ENCODE measurements at regions not wholly inside any gene's neighbourhood (a gene's known extent, or its start where the extent isn't known, plus 50 kb on each side); places are given as distances from the start of the nearest gene placed in this dataset.

GRCh38 chr13:75938811-75939560 is 302.9 kb downstream of the LMO7 start:
- Histone ChIP-seq H3K9ac (ENCODE audit: low read length) (no peak overlapping the region), H4K91ac (ENCODE audit: low read depth, low read length) (no peak overlapping the region), H3K27me3 (ENCODE audit: insufficient read depth, low read length) (no peaks in the 10 kb centered on the region), H3K14ac (ENCODE audit: low read length) (no peak overlapping the region), H3K18ac (ENCODE audit: low read length) (no peak overlapping the region), H3K79me1 (ENCODE audit: low read length) (no peaks in the 10 kb centered on the region), H2AFZ (ENCODE audit: insufficient read depth, low read length, poor library complexity) (no peak overlapping the region), H2BK120ac (ENCODE audit: insufficient read depth, low read length, poor library complexity) (no peak overlapping the region), H2BK5ac (ENCODE audit: low read depth, low read length, poor library complexity) (no peak overlapping the region), H2BK12ac (ENCODE audit: low read length) (no peak overlapping the region), H3K4me3 (ENCODE audit: low read depth, low read length) (no peak overlapping the region), H3K36me3 (ENCODE audit: control insufficient read depth in 1 of 2, insufficient read depth in 2 of 2, low read length in 2 of 2) (no peaks in the 10 kb centered on the region), H3K4me1 (ENCODE audit: control insufficient read depth in 1 of 2, insufficient read depth in 2 of 2, low read length in 2 of 2) (peaks cover 0 to 2% of the 10 kb centered on the region in 2 experiments), H4K12ac (ENCODE audit: low read depth, low read length) (no peak overlapping the region), H3K9me3 (ENCODE audit: insufficient read depth, low read depth, low read length) (no peaks in the 10 kb centered on the region), H3K27ac (ENCODE audit: low read depth, low read length) (no peak overlapping the region), H3K4ac (ENCODE audit: low read depth, low read length) (no peak overlapping the region), H2AK5ac (ENCODE audit: low read length) (no peak overlapping the region), H3K23ac (ENCODE audit: low read length) (no peak overlapping the region), H3K79me2 (ENCODE audit: control insufficient read depth, insufficient read depth, low read length, poor library complexity) (no peaks in the 10 kb centered on the region), H4K8ac (ENCODE audit: low read depth, low read length) (no peak overlapping the region), H3K4me2 (ENCODE audit: low read length) (no peak overlapping the region)
- DNase-seq: no peak
- no CpG with 5 or more reads among the region's 2 CpGs for WGBS (ENCODE audit: extremely low coverage, insufficient coverage, insufficient read length)

- Histone ChIP-seq H4K8ac (ENCODE audit: low read depth, low read length) (no peak overlapping the region), H3K18ac (ENCODE audit: low read length) (no peak overlapping the region), H3K23ac (ENCODE audit: low read length) (no peak overlapping the region), H2BK5ac (ENCODE audit: low read depth, low read length, poor library complexity) (no peak overlapping the region), H3K27ac (ENCODE audit: low read depth, low read length) (no peak overlapping the region), H3K9me3 (ENCODE audit: insufficient read depth, low read depth, low read length) (no peaks in the 10 kb centered on the region), H3K27me3 (ENCODE audit: insufficient read depth, low read length) (no peaks in the 10 kb centered on the region), H3K4me3 (ENCODE audit: low read depth, low read length) (no peak overlapping the region), H2BK120ac (ENCODE audit: insufficient read depth, low read length, poor library complexity) (no peak overlapping the region), H3K14ac (ENCODE audit: low read length) (no peak overlapping the region), H3K4me1 (ENCODE audit: control insufficient read depth in 1 of 2, insufficient read depth in 2 of 2, low read length in 2 of 2) (peaks cover 0 to 2% of the 10 kb centered on the region in 2 experiments), H2AFZ (ENCODE audit: insufficient read depth, low read length, poor library complexity) (no peak overlapping the region), H4K12ac (ENCODE audit: low read depth, low read length) (no peak overlapping the region), H4K91ac (ENCODE audit: low read depth, low read length) (no peak overlapping the region), H3K4me2 (ENCODE audit: low read length) (no peak overlapping the region), H3K36me3 (ENCODE audit: control insufficient read depth in 1 of 2, insufficient read depth in 2 of 2, low read length in 2 of 2) (no peaks in the 10 kb centered on the region), H3K79me1 (ENCODE audit: low read length) (no peaks in the 10 kb centered on the region), H3K79me2 (ENCODE audit: control insufficient read depth, insufficient read depth, low read length, poor library complexity) (no peaks in the 10 kb centered on the region), H2BK12ac (ENCODE audit: low read length) (no peak overlapping the region), H3K9ac (ENCODE audit: low read length) (no peak overlapping the region), H2AK5ac (ENCODE audit: low read length) (no peak overlapping the region), H3K4ac (ENCODE audit: low read depth, low read length) (no peak overlapping the region)
- DNase-seq: no peak
- no CpG with 5 or more reads among the region's 1 CpG for WGBS (ENCODE audit: extremely low coverage, insufficient coverage, insufficient read length)
These were observed 300.7 kb downstream of the LMO7 start for GRCh38 chr13:75936791-75937190.

- H2BK5ac ChIP-seq (ENCODE audit: low read depth, low read length, poor library complexity): no peak overlapping the region
- H2AFZ ChIP-seq (ENCODE audit: insufficient read depth, low read length, poor library complexity): no peak overlapping the region
- no peak overlapping the region for H3K9ac ChIP-seq (ENCODE audit: low read length)
- H4K12ac ChIP-seq (ENCODE audit: low read depth, low read length): no peak overlapping the region
- no peak overlapping the region for H3K4me3 ChIP-seq (ENCODE audit: low read depth, low read length)
- H3K36me3 ChIP-seq (ENCODE audit: control insufficient read depth in 1 of 2, insufficient read depth in 2 of 2, low read length in 2 of 2): no peaks in the 10 kb centered on the region
- H3K79me2 ChIP-seq (ENCODE audit: control insufficient read depth, insufficient read depth, low read length, poor library complexity): no peaks in the 10 kb centered on the region
- no peak overlapping the region for H3K4ac ChIP-seq (ENCODE audit: low read depth, low read length)
- no peak overlapping the region for H3K4me2 ChIP-seq (ENCODE audit: low read length)
- no peak overlapping the region for H3K18ac ChIP-seq (ENCODE audit: low read length)
- no peak overlapping the region for H3K14ac ChIP-seq (ENCODE audit: low read length)
- no peak overlapping the region for H4K8ac ChIP-seq (ENCODE audit: low read depth, low read length)
- H3K27me3 ChIP-seq (ENCODE audit: insufficient read depth, low read length): no peaks in the 10 kb centered on the region
- no CpG with 5 or more reads among the region's 2 CpGs for WGBS (ENCODE audit: extremely low coverage, insufficient coverage, insufficient read length)
- H3K27ac ChIP-seq (ENCODE audit: low read depth, low read length): no peak overlapping the region
- no peaks in the 10 kb centered on the region for H3K79me1 ChIP-seq (ENCODE audit: low read length)
- peaks cover 0 to 2% of the 10 kb centered on the region in 2 experiments for H3K4me1 ChIP-seq (ENCODE audit: control insufficient read depth in 1 of 2, insufficient read depth in 2 of 2, low read length in 2 of 2)
- H2BK12ac ChIP-seq (ENCODE audit: low read length): no peak overlapping the region
- no peak overlapping the region for H4K91ac ChIP-seq (ENCODE audit: low read depth, low read length)
- no peak for DNase-seq
- H3K23ac ChIP-seq (ENCODE audit: low read length): no peak overlapping the region
- no peak overlapping the region for H2AK5ac ChIP-seq (ENCODE audit: low read length)
- no peak overlapping the region for H2BK120ac ChIP-seq (ENCODE audit: insufficient read depth, low read length, poor library complexity)
- H3K9me3 ChIP-seq (ENCODE audit: insufficient read depth, low read depth, low read length): no peaks in the 10 kb centered on the region
These were observed 299.7 kb downstream of the LMO7 start for GRCh38 chr13:75935805-75936204.

GRCh38 chr13:75934889-75935288 is 298.8 kb downstream of the LMO7 start:
- Histone ChIP-seq H3K4me3 (ENCODE audit: low read depth, low read length) (no peak overlapping the region), H4K8ac (ENCODE audit: low read depth, low read length) (no peak overlapping the region), H3K9me3 (ENCODE audit: insufficient read depth, low read depth, low read length) (no peaks in the 10 kb centered on the region), H2BK120ac (ENCODE audit: insufficient read depth, low read length, poor library complexity) (no peak overlapping the region), H3K18ac (ENCODE audit: low read length) (no peak overlapping the region), H3K36me3 (ENCODE audit: control insufficient read depth in 1 of 2, insufficient read depth in 2 of 2, low read length in 2 of 2) (no peaks in the 10 kb centered on the region), H3K4ac (ENCODE audit: low read depth, low read length) (no peak overlapping the region), H3K9ac (ENCODE audit: low read length) (no peak overlapping the region), H3K79me1 (ENCODE audit: low read length) (no peaks in the 10 kb centered on the region), H3K14ac (ENCODE audit: low read length) (no peak overlapping the region), H3K4me1 (ENCODE audit: control insufficient read depth in 1 of 2, insufficient read depth in 2 of 2, low read length in 2 of 2) (peaks cover 0 to 2% of the 10 kb centered on the region in 2 experiments), H3K4me2 (ENCODE audit: low read length) (no peak overlapping the region), H4K12ac (ENCODE audit: low read depth, low read length) (no peak overlapping the region), H2BK5ac (ENCODE audit: low read depth, low read length, poor library complexity) (no peak overlapping the region), H3K27ac (ENCODE audit: low read depth, low read length) (no peak overlapping the region), H2BK12ac (ENCODE audit: low read length) (no peak overlapping the region), H2AFZ (ENCODE audit: insufficient read depth, low read length, poor library complexity) (no peak overlapping the region), H3K23ac (ENCODE audit: low read length) (no peak overlapping the region), H3K79me2 (ENCODE audit: control insufficient read depth, insufficient read depth, low read length, poor library complexity) (no peaks in the 10 kb centered on the region), H4K91ac (ENCODE audit: low read depth, low read length) (no peak overlapping the region), H3K27me3 (ENCODE audit: insufficient read depth, low read length) (no peaks in the 10 kb centered on the region), H2AK5ac (ENCODE audit: low read length) (no peak overlapping the region)
- no CpG with 5 or more reads among the region's 1 CpG for WGBS (ENCODE audit: extremely low coverage, insufficient coverage, insufficient read length)
- no peak for DNase-seq

Measured in trophoblast cell (in vitro differentiated cells and primary cell).